Activated CD4-positive, CD25-positive, alpha-beta regulatory T cell treated with anti-CD3 and anti-CD28 coated beads, Interleukin-2, amount 50 U/mL, for 24 hours (primary cell): ENCODE measurements at regions not wholly inside any gene's neighbourhood (a gene's known extent, or its start where the extent isn't known, plus 50 kb on each side); places are given as distances from the start of the nearest gene placed in this dataset.
"Not testable (repeated sequence)": the region's sequence is repeated elsewhere in the genome, so short reads cannot be mapped to it uniquely, and the experiment has no call there.

Source experiments
- ATAC-seq, 2 donors: fragments of 150-1000 bp; cut with Tn5 transposase; one replicate each; pipeline ENCODE4 v1.10.0; 2021; ENCODE audit warnings: mild to moderate bottlenecking in 1 of 2, moderate library complexity in 1 of 2

GRCh38 chrX:55142206-55142918 is 53.5 kb downstream of the PAGE2 start:
- ATAC-seq = no peak

- ATAC-seq = no peak
Measured at GRCh38 chrX:55142919-55143310, 54.1 kb downstream of the PAGE2 start.

- no peak for ATAC-seq
Measured at GRCh38 chrX:55143621-55144020, 54.8 kb downstream of the PAGE2 start.

GRCh38 chrX:55144697-55145096 is 55.9 kb downstream of the PAGE2 start:
- ATAC-seq = no peak

GRCh38 chrX:55149242-55149641 is 60.4 kb downstream of the PAGE2 start:
- no peak for ATAC-seq

- no peak for ATAC-seq
Measured at GRCh38 chrX:55151199-55151598, 62.4 kb downstream of the PAGE2 start.

- ATAC-seq = no peak
Measured at GRCh38 chrX:55159551-55159950, 60.6 kb upstream of the PAGE5 start.

- peak; percentile 94 to 95 for ATAC-seq
Measured at GRCh38 chrX:55160685-55161552, 59.2 kb upstream of the PAGE5 start.

- no peak for ATAC-seq
Measured at GRCh38 chrX:55161581-55161980, 58.6 kb upstream of the PAGE5 start.

- ATAC-seq = no peak
Measured at GRCh38 chrX:55163171-55163570, 57.0 kb upstream of the PAGE5 start.

GRCh38 chrX:55165026-55165425 is 55.1 kb upstream of the PAGE5 start:
- ATAC-seq = not testable (repeated sequence)

GRCh38 chrX:55167124-55167803 is 52.9 kb upstream of the PAGE5 start:
- ATAC-seq = no peak

GRCh38 chrX:55167901-55168300 is 52.2 kb upstream of the PAGE5 start:
- no peak for ATAC-seq

GRCh38 chrX:55169782-55170181 is 50.4 kb upstream of the PAGE5 start:
- no peak for ATAC-seq
